NCI-H1436 treated with DMSO at 0.1 percent for 48 hours (cell line): ENCODE measurements at regions not wholly inside any gene's neighbourhood (a gene's known extent, or its start where the extent isn't known, plus 50 kb on each side); places are given as distances from the start of the nearest gene placed in this dataset.
"Not testable (repeated sequence)": the region's sequence is repeated elsewhere in the genome, so short reads cannot be mapped to it uniquely, and the experiment has no call there.

ENCODE experiments used
- DNase-seq: peaks from one replicate; lab custom pipeline; 2025; lab: John Stamatoyannopoulos, UW

GRCh38 chr7:94109556-94109955 lies 105.4 kb upstream of the BET1 start:
- no peak for DNase-seq

DNA sequence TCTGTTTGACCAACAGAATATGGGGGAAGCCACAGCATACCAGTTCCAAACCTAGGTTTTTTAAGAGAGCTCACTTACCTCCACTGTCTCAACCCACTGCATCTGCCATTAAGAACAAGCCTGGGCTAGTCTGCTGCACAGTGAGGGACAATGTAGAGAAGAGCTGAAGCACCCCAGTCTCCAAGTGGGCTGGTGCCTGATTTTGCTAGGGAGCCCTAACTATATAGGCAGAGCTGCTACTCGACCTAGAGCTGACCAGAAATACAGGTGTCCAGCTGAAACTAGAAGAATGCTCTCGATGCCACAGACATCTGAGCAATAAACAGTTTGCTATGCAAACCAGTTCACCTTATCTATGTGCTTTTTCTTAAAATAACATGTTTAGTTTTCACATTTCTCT lies 106.9 kb upstream of the BET1 start:
- DNase-seq, result no peak

GRCh38 chr7:94115316-94115715 lies 111.2 kb upstream of the BET1 start:
- peak; percentile 24 for DNase-seq

GRCh38 chr7:94123136-94123535 lies 119.0 kb upstream of the BET1 start:
- DNase-seq, result no peak

GRCh38 chr7:94127026-94127425 lies 122.9 kb upstream of the BET1 start:
- DNase-seq, result no peak

DNA sequence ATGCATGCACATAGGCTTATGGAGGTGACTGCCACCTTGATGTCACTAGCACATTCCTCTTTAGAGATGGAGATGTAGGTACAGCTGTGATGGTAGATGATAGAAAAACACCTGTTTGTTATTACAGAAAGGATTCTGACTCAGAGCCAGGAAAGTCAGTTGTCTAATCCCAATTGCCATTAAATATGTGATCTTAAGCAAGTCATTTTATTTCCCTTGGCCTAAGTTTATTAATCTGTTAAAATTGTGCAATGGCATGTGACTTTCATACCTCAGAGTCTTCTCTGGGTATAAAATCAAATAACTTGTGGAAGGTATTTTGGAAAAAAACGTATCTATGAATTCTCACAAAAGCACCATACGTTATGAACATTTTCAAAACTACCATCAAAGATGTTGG lies 123.9 kb upstream of the BET1 start:
- DNase-seq, result no peak

GRCh38 chr7:94129443-94130140 lies 125.4 kb upstream of the BET1 start:
- no peak for DNase-seq

DNA sequence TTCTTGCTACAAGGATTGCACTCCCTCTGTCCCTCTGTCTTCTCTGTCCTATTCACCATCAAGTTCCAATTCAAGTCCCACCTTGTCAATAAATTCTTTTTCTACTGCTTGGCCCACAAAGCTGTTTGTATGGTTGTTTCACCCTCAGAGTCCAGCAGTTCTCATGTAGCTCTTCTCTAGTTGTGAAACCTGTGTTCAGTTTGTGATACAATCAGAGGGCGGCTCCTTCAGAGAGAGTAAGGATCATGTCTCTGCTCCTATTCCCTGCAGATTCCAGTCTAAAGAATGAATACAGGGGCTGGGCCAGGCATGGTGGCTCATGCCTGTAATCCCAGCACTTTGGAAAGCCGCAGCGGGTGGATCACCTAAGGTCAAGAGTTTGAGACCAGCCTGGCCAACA lies 126.6 kb upstream of the BET1 start:
- DNase-seq, result no peak

DNA sequence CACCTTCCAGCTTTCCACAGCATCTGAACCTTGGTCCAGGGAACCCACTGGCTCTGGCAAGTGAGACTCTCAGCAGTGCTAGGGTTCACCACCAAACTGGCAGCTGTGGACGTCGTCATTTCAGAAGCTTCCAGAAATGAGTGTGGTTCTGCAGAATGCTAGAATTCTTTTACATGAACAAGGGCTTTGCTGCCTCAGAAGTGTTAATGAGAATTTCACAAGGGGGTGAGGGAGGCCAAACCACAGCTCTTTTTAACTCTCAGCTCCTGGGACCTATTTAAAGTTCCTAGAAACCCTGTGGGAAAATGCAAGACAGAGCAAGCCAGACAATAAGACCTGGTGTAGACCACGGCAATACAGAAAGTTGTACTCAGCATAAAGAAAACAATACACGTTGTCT lies 129.3 kb upstream of the BET1 start:
- no peak for DNase-seq

DNA sequence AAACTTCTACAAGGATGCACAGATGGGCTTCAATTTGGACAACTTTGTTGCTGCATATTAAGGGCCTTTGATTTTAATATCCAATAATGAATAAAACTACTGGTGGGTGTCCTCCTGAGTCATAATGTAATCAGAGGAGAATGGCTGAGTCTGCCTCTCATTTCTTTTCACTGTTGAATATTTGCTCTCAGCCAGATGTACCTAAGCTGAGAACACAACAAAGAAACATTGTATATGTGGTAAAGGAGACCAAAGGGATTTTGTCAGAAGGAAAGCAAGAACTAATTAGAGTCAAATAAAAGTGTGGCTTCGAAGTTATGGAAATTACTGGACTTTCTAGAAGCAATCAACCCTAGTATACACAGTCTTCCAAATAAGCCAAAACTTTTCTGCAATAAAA lies 131.0 kb upstream of the BET1 start:
- DNase-seq, result no peak

GRCh38 chr7:94142281-94142680 lies 138.1 kb upstream of the BET1 start:
- DNase-seq, result no peak

GRCh38 chr7:94145602-94146001 lies 141.4 kb upstream of the BET1 start:
- no peak for DNase-seq

- no peak for DNase-seq
Measured at GRCh38 chr7:94146408-94146807, 142.3 kb upstream of the BET1 start.

- no peak for DNase-seq
Measured at GRCh38 chr7:94149789-94150545, 145.8 kb upstream of the BET1 start.

DNA sequence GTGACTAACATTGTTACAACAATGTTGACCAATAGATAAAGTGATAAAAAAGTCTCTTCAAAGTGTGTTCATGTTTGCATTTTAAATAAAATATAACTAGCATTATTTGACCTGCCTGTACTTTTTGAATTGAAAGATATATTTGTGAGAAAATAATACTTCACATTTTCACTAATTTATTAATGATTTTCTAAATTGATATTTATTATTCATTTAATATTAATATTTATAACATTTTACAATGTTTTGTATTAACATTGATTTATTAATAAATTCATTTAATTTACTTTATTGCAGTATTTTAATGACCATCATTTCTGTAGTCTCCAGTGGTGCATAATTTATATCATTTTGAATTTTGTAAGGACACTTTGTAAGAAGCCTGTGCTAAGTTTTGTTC lies 150.0 kb upstream of the BET1 start:
- DNase-seq, result no peak

GRCh38 chr7:94154858-94155257 lies 150.7 kb upstream of the BET1 start:
- DNase-seq, result no peak

DNA sequence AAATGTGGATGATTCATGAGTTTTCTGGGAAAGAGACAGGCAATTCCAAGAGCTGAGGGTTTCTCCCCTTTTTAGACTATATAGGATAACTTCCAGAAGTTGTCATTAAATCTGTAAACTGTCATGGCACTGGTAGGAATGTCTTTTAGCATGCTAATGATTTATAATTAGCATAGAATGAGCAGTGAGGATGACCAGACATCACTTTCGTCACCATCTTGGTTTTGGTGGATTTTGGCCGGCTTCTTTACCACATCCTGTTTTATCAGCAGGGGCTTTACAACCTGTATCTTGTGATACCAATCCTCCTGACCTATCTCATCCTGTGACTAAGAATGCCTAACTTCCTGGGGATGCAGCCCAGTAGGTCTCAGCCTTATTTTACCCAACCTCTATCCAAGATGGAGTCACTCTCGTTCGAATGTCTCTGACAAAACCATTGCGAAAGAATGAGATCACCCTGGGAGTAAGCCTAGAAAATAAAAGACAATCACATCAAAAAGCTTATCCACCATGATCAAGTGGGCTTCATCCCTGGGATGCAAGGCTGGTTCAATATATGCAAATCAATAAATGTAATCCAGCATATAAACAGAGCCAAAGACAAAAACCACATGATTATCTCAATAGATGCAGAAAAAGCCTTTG lies 153.6 kb upstream of the BET1 start:
- not testable (repeated sequence) for DNase-seq

- no peak for DNase-seq
Measured at GRCh38 chr7:94160719-94161435, 156.7 kb upstream of the BET1 start.

DNA sequence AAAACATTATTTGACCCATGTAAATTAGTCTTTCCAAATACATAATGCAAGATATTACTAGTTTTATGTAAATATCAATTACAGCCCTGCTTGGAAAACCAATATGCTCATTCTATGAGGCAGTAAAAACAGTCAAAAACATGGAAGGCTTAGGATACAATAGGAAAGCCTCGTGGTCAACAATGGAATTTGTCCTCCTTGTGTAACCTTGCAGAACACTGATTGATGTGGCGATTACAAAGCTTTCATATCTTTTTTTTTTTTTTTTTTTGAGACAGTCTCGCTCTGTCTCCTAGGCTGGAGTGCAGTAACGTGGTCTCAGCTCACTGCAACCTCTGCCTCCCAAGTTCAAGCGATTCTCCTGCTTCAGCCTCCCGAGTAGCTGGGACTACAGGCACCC lies 157.3 kb upstream of the BET1 start:
- no peak for DNase-seq

DNA sequence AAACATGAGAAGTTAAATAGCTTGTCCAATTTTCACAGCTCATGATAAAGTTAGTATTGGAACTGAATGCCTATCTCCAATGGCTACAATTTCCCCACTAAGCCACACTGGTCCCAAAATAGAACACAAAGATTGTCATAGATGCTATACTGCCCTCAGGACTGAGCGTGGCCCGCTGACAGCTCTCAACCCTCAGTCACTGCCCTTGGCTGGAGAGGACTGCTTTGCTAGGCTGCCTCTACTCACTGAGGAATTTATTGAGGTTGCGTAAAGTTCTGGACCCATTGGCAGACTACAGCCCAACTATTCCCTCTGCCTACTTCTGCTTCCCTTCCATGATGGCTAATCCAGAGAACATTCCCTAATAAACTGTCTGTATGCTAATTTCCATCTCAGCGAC lies 165.5 kb upstream of the BET1 start:
- no peak for DNase-seq

- no peak for DNase-seq
Measured at GRCh38 chr7:94170836-94171235, 166.7 kb upstream of the BET1 start.

- peak; percentile 50 for DNase-seq
Measured at GRCh38 chr7:94173436-94173835, 169.3 kb upstream of the BET1 start.

- peak; percentile 14 for DNase-seq
Measured at GRCh38 chr7:94174375-94174774, 170.2 kb upstream of the BET1 start.
